ENCODE measurements at regions not wholly inside any gene's neighbourhood (a gene's known extent, or its start where the extent isn't known, plus 50 kb on each side); places are given as distances from the start of the nearest gene placed in this dataset.
A peak's percentile ranks its signal among the peaks of the same experiment; 100 is the strongest.
"Not testable (repeated sequence)": the region's sequence is repeated elsewhere in the genome, so short reads cannot be mapped to it uniquely, and the experiment has no call there.

GRCh38 chr7:124247691-124248090, 214.8 kb upstream of the TMEM229A start:
- no peak for DNase-seq (ENCODE audit: low read depth)

GRCh38 chr7:124246262-124246863, 213.5 kb upstream of the TMEM229A start:
- no peak for DNase-seq (ENCODE audit: low read depth)

- DNase-seq (ENCODE audit: low read depth), result not testable (repeated sequence)
Observed at GRCh38 chr7:124244469-124244868, 211.6 kb upstream of the TMEM229A start.

- no peak for DNase-seq (ENCODE audit: low read depth)
Observed at GRCh38 chr7:124219681-124220080, 186.8 kb upstream of the TMEM229A start.

GRCh38 chr7:124208642-124209041, 175.8 kb upstream of the TMEM229A start:
- no peak for DNase-seq (ENCODE audit: low read depth)

GRCh38 chr7:124208173-124208572, 175.3 kb upstream of the TMEM229A start:
- no peak for DNase-seq (ENCODE audit: low read depth)

- no peak for DNase-seq (ENCODE audit: low read depth)
Observed at GRCh38 chr7:124205526-124205925, 172.7 kb upstream of the TMEM229A start.

GRCh38 chr7:124202546-124202945, 169.7 kb upstream of the TMEM229A start:
- DNase-seq (ENCODE audit: low read depth), result no peak

- no peak for DNase-seq (ENCODE audit: low read depth)
Observed at GRCh38 chr7:124201768-124202349, 169.0 kb upstream of the TMEM229A start.

GRCh38 chr7:124196519-124196918, 163.7 kb upstream of the TMEM229A start:
- no peak for DNase-seq (ENCODE audit: low read depth)

- DNase-seq (ENCODE audit: low read depth), result no peak
Observed at GRCh38 chr7:124192885-124193284, 160.0 kb upstream of the TMEM229A start.

- DNase-seq (ENCODE audit: low read depth), result no peak
Observed at GRCh38 chr7:124191713-124192112, 158.8 kb upstream of the TMEM229A start.

- DNase-seq (ENCODE audit: low read depth), result no peak
Observed at GRCh38 chr7:124191030-124191429, 158.2 kb upstream of the TMEM229A start.

GRCh38 chr7:124188576-124188975, 155.7 kb upstream of the TMEM229A start:
- DNase-seq (ENCODE audit: low read depth), result no peak

- DNase-seq (ENCODE audit: low read depth), result no peak
Observed at GRCh38 chr7:124187962-124188361, 155.1 kb upstream of the TMEM229A start.

- DNase-seq (ENCODE audit: low read depth), result no peak
Observed at GRCh38 chr7:124183649-124184048, 150.8 kb upstream of the TMEM229A start.

GRCh38 chr7:124179641-124180040, 146.8 kb upstream of the TMEM229A start:
- no peak for DNase-seq (ENCODE audit: low read depth)

- no peak for DNase-seq (ENCODE audit: low read depth)
Observed at GRCh38 chr7:124177891-124178290, 145.0 kb upstream of the TMEM229A start.

GRCh38 chr7:124171812-124172211, 138.9 kb upstream of the TMEM229A start:
- DNase-seq (ENCODE audit: low read depth), result not testable (repeated sequence)

- DNase-seq (ENCODE audit: low read depth), result no peak
Observed at GRCh38 chr7:124171068-124171467, 138.2 kb upstream of the TMEM229A start.

GRCh38 chr7:124168616-124169015, 135.7 kb upstream of the TMEM229A start:
- DNase-seq (ENCODE audit: low read depth), result no peak

GRCh38 chr7:124162667-124163066, 129.8 kb upstream of the TMEM229A start:
- peak; percentile 41 for DNase-seq (ENCODE audit: low read depth)

GRCh38 chr7:124155432-124156022, 122.7 kb upstream of the TMEM229A start:
- no peak for DNase-seq (ENCODE audit: low read depth)
